Adrenal gland (tissue), 5 donors: ENCODE measurements at regions not wholly inside any gene's neighbourhood (a gene's known extent, or its start where the extent isn't known, plus 50 kb on each side); places are given as distances from the start of the nearest gene placed in this dataset.

Source experiments
- CTCF ChIP-seq, 6 experiments: fragments of 450-650 bp in 4 of 6; fragments of 200-600 bp in 2 of 6; sonication (generic) in 1 of 6; IDR thresholded peaks; 1 replicate in 5 of 6; 2 replicates in 1 of 6; pipeline versions ENCODE4 v1.5.1 to v1.8.0; 2016 to 2021; ENCODE audit warnings: antibody characterized with exemption in 6 of 6, mild to moderate bottlenecking in 2 of 6, moderate library complexity in 1 of 6
- POLR2A ChIP-seq, 2 donors: fragments of 450-650 bp; IDR thresholded peaks; one replicate each; pipeline ENCODE4 v1.6.1; 2017; ENCODE audit warnings: antibody characterized with exemption in 2 of 2, mild to moderate bottlenecking in 2 of 2, moderate library complexity in 1 of 2
- donor health status: DM: no; HTN: no; CAD: no.

GRCh38 chr20:52791091-52791490 lies 181.1 kb upstream of the TSHZ2 start:
- TF ChIP-seq CTCF (IDR thresholded peaks at IDR 0.05), result no peak
- TF ChIP-seq POLR2A (IDR thresholded peaks at IDR 0.05), result no peak
